Esophagus squamous epithelium (tissue), 4 donors: ENCODE measurements at regions not wholly inside any gene's neighbourhood (a gene's known extent, or its start where the extent isn't known, plus 50 kb on each side); places are given as distances from the start of the nearest gene placed in this dataset.

Experiments
- CTCF ChIP-seq, 6 experiments: fragments of 450-650 bp in 4 of 6; fragments of 200-600 bp in 2 of 6; sonication (generic) in 2 of 6; IDR thresholded peaks; one replicate each; pipeline ENCODE4 v1.5.1; 2016 to 2019; ENCODE audit warnings: antibody characterized with exemption in 6 of 6, mild to moderate bottlenecking in 4 of 6, moderate library complexity in 4 of 6
- POLR2A ChIP-seq, 4 donors: fragments of 450-650 bp; IDR thresholded peaks; one replicate each; pipeline ENCODE4 v1.6.1; 2017; ENCODE audit warnings: antibody characterized with exemption in 4 of 4, mild to moderate bottlenecking in 4 of 4, moderate library complexity in 3 of 4

- no peak for TF ChIP-seq CTCF (IDR thresholded peaks at IDR 0.05)
- no peak for TF ChIP-seq POLR2A (IDR thresholded peaks at IDR 0.05)
Observed at GRCh38 chr12:16927259-16927658, 321.3 kb upstream of the LMO3 start.
